Progenitor cell of endocrine pancreas (in vitro differentiated cells): ENCODE measurements at regions not wholly inside any gene's neighbourhood (a gene's known extent, or its start where the extent isn't known, plus 50 kb on each side); places are given as distances from the start of the nearest gene placed in this dataset.

Source experiments
- DNase-seq: peaks from one replicate; pipeline ENCODE4 v3.0.0; 2021; ENCODE audit warnings: low spot score; ENCODE audit not compliant: unreplicated experiment
- H3K27ac Mint-ChIP-seq: 2 replicates; pipeline ENCODE4 v1.8.0; 2021; ENCODE audit warnings: mild to moderate bottlenecking, moderate library complexity, mixed read lengths
- H3K27me3 Mint-ChIP-seq: 2 replicates; pipeline ENCODE4 v1.8.0; 2021; ENCODE audit warnings: mixed read lengths
- H3K36me3 Mint-ChIP-seq: 2 replicates; pipeline ENCODE4 v1.8.0; 2022; ENCODE audit warnings: mixed read lengths; ENCODE audit not compliant: insufficient read depth
- H3K4me1 Mint-ChIP-seq: 2 replicates; pipeline ENCODE4 v1.8.0; 2021; ENCODE audit warnings: low read depth, mixed read lengths
- H3K4me3 Mint-ChIP-seq: 2 replicates; pipeline ENCODE4 v1.8.0; 2021; ENCODE audit warnings: low read depth, mild to moderate bottlenecking, moderate library complexity, mixed read lengths
- H3K9me3 Mint-ChIP-seq: 2 replicates; pipeline ENCODE4 v1.8.0; 2021; ENCODE audit warnings: low read depth, mixed read lengths
- CTCF ChIP-seq: fragments of 200-600 bp; sonication (generic); IDR thresholded peaks from one replicate; pipeline ENCODE4 v1.5.0; 2021; ENCODE audit warnings: antibody characterized with exemption, mild to moderate bottlenecking; ENCODE audit not compliant: unreplicated experiment

GRCh38 chr15:77774350-77774749, 141.6 kb upstream of the LINGO1 start:
- Mint-ChIP-seq H3K27me3 (no peaks in the 10 kb centered on the region), H3K4me3 (no peak overlapping the region), H3K4me1 (no peaks in the 10 kb centered on the region), H3K27ac (no peak overlapping the region), H3K36me3 (peaks cover 1% of the 10 kb centered on the region), H3K9me3 (peaks cover 7% of the 10 kb centered on the region)
- TF ChIP-seq CTCF: no peak
- no peak for DNase-seq

- Mint-ChIP-seq H3K27ac (no peak overlapping the region), H3K4me3 (no peak overlapping the region), H3K9me3 (peaks cover 7% of the 10 kb centered on the region), H3K27me3 (no peaks in the 10 kb centered on the region), H3K36me3 (peaks cover 1% of the 10 kb centered on the region), H3K4me1 (peaks cover 2% of the 10 kb centered on the region)
- no peak for TF ChIP-seq CTCF
- no peak for DNase-seq
Observed at GRCh38 chr15:77773903-77774302, 141.2 kb upstream of the LINGO1 start.

- TF ChIP-seq CTCF: no peak
- Mint-ChIP-seq H3K4me1 (peaks cover 11% of the 10 kb centered on the region), H3K9me3 (no peaks in the 10 kb centered on the region), H3K27ac (no peak overlapping the region), H3K36me3 (peaks cover 1% of the 10 kb centered on the region), H3K27me3 (no peaks in the 10 kb centered on the region), H3K4me3 (no peak overlapping the region)
- no peak for DNase-seq
Observed at GRCh38 chr15:77772641-77773402, 140.1 kb upstream of the LINGO1 start.

- no peak overlapping the region for H3K27ac Mint-ChIP-seq
- no peak overlapping the region for H3K4me3 Mint-ChIP-seq
- peaks cover 16% of the 10 kb centered on the region for H3K4me1 Mint-ChIP-seq
- no peaks in the 10 kb centered on the region for H3K36me3 Mint-ChIP-seq
- no peaks in the 10 kb centered on the region for H3K27me3 Mint-ChIP-seq
- no peak for DNase-seq
- TF ChIP-seq CTCF: no peak
- H3K9me3 Mint-ChIP-seq: no peaks in the 10 kb centered on the region
Observed at GRCh38 chr15:77771616-77772015, 138.9 kb upstream of the LINGO1 start.

- Mint-ChIP-seq H3K4me1 (peaks cover 16% of the 10 kb centered on the region), H3K27me3 (no peaks in the 10 kb centered on the region), H3K4me3 (no peak overlapping the region), H3K36me3 (no peaks in the 10 kb centered on the region), H3K27ac (no peak overlapping the region), H3K9me3 (no peaks in the 10 kb centered on the region)
- TF ChIP-seq CTCF: no peak
- DNase-seq: no peak
Observed at GRCh38 chr15:77769700-77770099, 137.0 kb upstream of the LINGO1 start.
